Right hindlimb (tissue), 1 donor: ENCODE measurements at regions not wholly inside any gene's neighbourhood (a gene's known extent, or its start where the extent isn't known, plus 50 kb on each side); places are given as distances from the start of the nearest gene placed in this dataset.
"Not testable (repeated sequence)": the region's sequence is repeated elsewhere in the genome, so short reads cannot be mapped to it uniquely, and the experiment has no call there.

Experiments
- DNase-seq: peaks from one replicate; pipeline ENCODE4 v3.0.0-alpha.2; 2018

GRCh38 chr14:58904776-58905175, 267.0 kb downstream of the DACT1 start:
- no peak for DNase-seq

GRCh38 chr14:58907803-58908202, 270.0 kb downstream of the DACT1 start:
- no peak for DNase-seq

- no peak for DNase-seq
Observed at GRCh38 chr14:58912287-58912686, 274.5 kb downstream of the DACT1 start.

GRCh38 chr14:58912799-58913432, 275.2 kb downstream of the DACT1 start:
- DNase-seq = no peak

GRCh38 chr14:58914279-58914855, 274.1 kb upstream of the DAAM1 start:
- DNase-seq = no peak

GRCh38 chr14:58915646-58916045, 272.8 kb upstream of the DAAM1 start:
- no peak for DNase-seq

- DNase-seq = no peak
Observed at GRCh38 chr14:58918066-58918738, 270.3 kb upstream of the DAAM1 start.

GRCh38 chr14:58919217-58919616, 269.2 kb upstream of the DAAM1 start:
- DNase-seq = no peak

GRCh38 chr14:58920230-58920629, 268.2 kb upstream of the DAAM1 start:
- DNase-seq = no peak

GRCh38 chr14:58922201-58922940, 266.1 kb upstream of the DAAM1 start:
- DNase-seq = not testable (repeated sequence)

- DNase-seq = no peak
Observed at GRCh38 chr14:58923751-58924405, 264.6 kb upstream of the DAAM1 start.

- no peak for DNase-seq
Observed at GRCh38 chr14:58941629-58942028, 246.8 kb upstream of the DAAM1 start.

- DNase-seq = no peak
Observed at GRCh38 chr14:58942516-58942915, 246.0 kb upstream of the DAAM1 start.

GRCh38 chr14:58944343-58944967, 244.0 kb upstream of the DAAM1 start:
- peak; percentile 44 for DNase-seq

GRCh38 chr14:58944968-58945356, 243.5 kb upstream of the DAAM1 start:
- no peak for DNase-seq

GRCh38 chr14:58946431-58946830, 242.0 kb upstream of the DAAM1 start:
- peak; percentile 68 for DNase-seq

- DNase-seq = no peak
Observed at GRCh38 chr14:58947156-58947555, 241.3 kb upstream of the DAAM1 start.

- DNase-seq = peak; percentile 89
Observed at GRCh38 chr14:58947814-58948445, 240.5 kb upstream of the DAAM1 start.

- no peak for DNase-seq
Observed at GRCh38 chr14:58950555-58950954, 237.9 kb upstream of the DAAM1 start.

- no peak for DNase-seq
Observed at GRCh38 chr14:58951143-58951542, 237.3 kb upstream of the DAAM1 start.

GRCh38 chr14:58954052-58954451, 234.4 kb upstream of the DAAM1 start:
- no peak for DNase-seq
